ENCODE measurements at regions not wholly inside any gene's neighbourhood (a gene's known extent, or its start where the extent isn't known, plus 50 kb on each side); places are given as distances from the start of the nearest gene placed in this dataset.

DNA sequence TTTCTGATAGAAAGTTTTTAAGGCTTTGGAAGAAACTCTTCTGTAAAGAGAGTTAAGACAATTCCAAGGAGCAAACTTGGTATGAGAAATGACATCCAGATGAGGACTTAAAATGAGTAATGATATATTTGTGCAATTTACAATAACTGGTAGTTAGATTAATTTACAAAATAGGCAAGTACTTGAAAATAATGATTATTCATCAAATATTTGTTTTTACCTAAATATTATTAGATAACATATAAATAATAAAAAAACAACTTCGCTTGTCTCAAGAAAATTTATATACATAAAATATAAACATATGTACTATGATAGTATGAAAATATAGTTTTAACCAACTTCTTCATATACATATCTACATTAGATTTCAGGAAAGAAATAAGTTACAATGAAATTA lies 478.5 kb downstream of the TRIB2 start:
- TF ChIP-seq POLR2AphosphoS5 (IDR thresholded peaks at IDR 0.05; ENCODE audit: low read depth, low read length), result no peak
- TF ChIP-seq PAX5 (IDR thresholded peaks at IDR 0.05; ENCODE audit: insufficient read depth, low read length, severe bottlenecking), result no peak
- TF ChIP-seq TAF1 (IDR thresholded peaks at IDR 0.05; ENCODE audit: low read depth, low read length), result no peak
- no peak for TF ChIP-seq POLR2A (IDR thresholded peaks at IDR 0.05; ENCODE audit: low read depth, low read length)
- TF ChIP-seq POU2F2 (IDR thresholded peaks at IDR 0.05; ENCODE audit: low read depth, low read length), result no peak
- no peak for TF ChIP-seq SPI1 (IDR thresholded peaks at IDR 0.05; ENCODE audit: low read depth, low read length)
- FAIRE-seq, result no peak
- no peak for DNase-seq (ENCODE audit: insufficient read length, low spot score)

DNA sequence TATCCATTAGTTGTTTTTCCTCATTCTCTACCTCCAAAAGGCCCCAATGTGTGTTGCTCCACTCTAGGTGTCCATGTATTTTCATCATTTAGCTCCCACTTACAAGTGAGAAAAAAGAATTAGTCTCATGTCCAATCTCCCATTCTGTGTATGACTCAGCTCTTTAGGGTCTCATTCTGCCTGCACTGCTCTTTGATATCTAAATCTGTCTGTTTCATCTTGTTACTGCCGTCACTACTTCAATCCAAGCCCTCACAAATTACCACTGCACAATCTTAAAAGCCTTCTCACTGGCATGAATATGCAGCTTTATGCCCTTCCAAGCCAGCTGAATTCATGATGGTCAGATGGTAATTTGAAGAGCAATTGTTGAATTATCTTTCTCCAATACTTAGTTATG lies 480.5 kb downstream of the TRIB2 start:
- TF ChIP-seq POLR2A (IDR thresholded peaks at IDR 0.05; ENCODE audit: low read depth, low read length) (no peak), PAX5 (IDR thresholded peaks at IDR 0.05; ENCODE audit: insufficient read depth, low read length, severe bottlenecking) (no peak), POLR2AphosphoS5 (IDR thresholded peaks at IDR 0.05; ENCODE audit: low read depth, low read length) (no peak), TAF1 (IDR thresholded peaks at IDR 0.05; ENCODE audit: low read depth, low read length) (no peak), POU2F2 (IDR thresholded peaks at IDR 0.05; ENCODE audit: low read depth, low read length) (no peak), SPI1 (IDR thresholded peaks at IDR 0.05; ENCODE audit: low read depth, low read length) (no peak)
- DNase-seq (ENCODE audit: insufficient read length, low spot score) (no peak), FAIRE-seq (no peak)

GRCh38 chr2:13201924-13202323 lies 485.2 kb downstream of the TRIB2 start:
- DNase-seq (ENCODE audit: insufficient read length, low spot score) (no peak), FAIRE-seq (no peak)
- no peak for TF ChIP-seq POLR2A (IDR thresholded peaks at IDR 0.05; ENCODE audit: low read depth, low read length)
- TF ChIP-seq PAX5 (IDR thresholded peaks at IDR 0.05; ENCODE audit: insufficient read depth, low read length, severe bottlenecking), result no peak
- no peak for TF ChIP-seq SPI1 (IDR thresholded peaks at IDR 0.05; ENCODE audit: low read depth, low read length)
- TF ChIP-seq POU2F2 (IDR thresholded peaks at IDR 0.05; ENCODE audit: low read depth, low read length), result no peak
- no peak for TF ChIP-seq TAF1 (IDR thresholded peaks at IDR 0.05; ENCODE audit: low read depth, low read length)
- no peak for TF ChIP-seq POLR2AphosphoS5 (IDR thresholded peaks at IDR 0.05; ENCODE audit: low read depth, low read length)

GRCh38 chr2:13212115-13212514 lies 495.4 kb downstream of the TRIB2 start:
- DNase-seq (ENCODE audit: insufficient read length, low spot score) (no peak), FAIRE-seq (no peak)
- TF ChIP-seq POU2F2 (IDR thresholded peaks at IDR 0.05; ENCODE audit: low read depth, low read length), result no peak

- no peak for TF ChIP-seq POLR2AphosphoS5 (IDR thresholded peaks at IDR 0.05; ENCODE audit: low read depth, low read length)
- TF ChIP-seq PAX5 (IDR thresholded peaks at IDR 0.05; ENCODE audit: insufficient read depth, low read length, severe bottlenecking), result no peak
- no peak for TF ChIP-seq POU2F2 (IDR thresholded peaks at IDR 0.05; ENCODE audit: low read depth, low read length)
- no peak for TF ChIP-seq SPI1 (IDR thresholded peaks at IDR 0.05; ENCODE audit: low read depth, low read length)
- TF ChIP-seq POLR2A (IDR thresholded peaks at IDR 0.05; ENCODE audit: low read depth, low read length), result no peak
- TF ChIP-seq TAF1 (IDR thresholded peaks at IDR 0.05; ENCODE audit: low read depth, low read length), result no peak
- no peak for DNase-seq (ENCODE audit: insufficient read length, low spot score)
- FAIRE-seq, result no peak
Observed at GRCh38 chr2:13218205-13218604, 501.5 kb downstream of the TRIB2 start.

DNA sequence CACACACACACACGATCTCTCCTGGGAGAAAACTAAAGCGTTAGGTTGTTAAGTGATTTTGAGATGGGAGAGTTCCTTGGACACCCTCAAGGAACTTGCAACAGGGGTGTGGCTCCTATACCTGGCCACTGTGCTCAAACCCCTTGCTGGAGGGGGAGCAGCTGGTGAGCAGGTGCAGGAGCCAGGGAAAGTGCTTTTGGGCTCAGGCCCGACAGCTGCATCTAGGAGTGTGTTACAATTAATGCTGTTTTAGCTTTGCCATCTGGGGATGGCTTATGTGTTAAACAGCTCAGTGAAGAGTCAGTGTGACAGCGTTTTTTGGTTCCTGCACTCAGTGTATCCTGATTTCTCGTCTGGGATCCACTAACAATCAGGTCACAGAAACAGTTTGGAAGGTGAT lies 510.8 kb downstream of the TRIB2 start:
- TF ChIP-seq PAX5 (IDR thresholded peaks at IDR 0.05; ENCODE audit: insufficient read depth, low read length, severe bottlenecking), result no peak
- no peak for TF ChIP-seq SPI1 (IDR thresholded peaks at IDR 0.05; ENCODE audit: low read depth, low read length)
- no peak for TF ChIP-seq POU2F2 (IDR thresholded peaks at IDR 0.05; ENCODE audit: low read depth, low read length)
- TF ChIP-seq TAF1 (IDR thresholded peaks at IDR 0.05; ENCODE audit: low read depth, low read length), result no peak
- TF ChIP-seq POLR2A (IDR thresholded peaks at IDR 0.05; ENCODE audit: low read depth, low read length), result no peak
- DNase-seq (ENCODE audit: insufficient read length, low spot score), result no peak
- FAIRE-seq, result no peak

GRCh38 chr2:13230221-13230620 lies 513.5 kb downstream of the TRIB2 start:
- no peak for DNase-seq (ENCODE audit: insufficient read length, low spot score)
- FAIRE-seq, result no peak
- TF ChIP-seq POLR2AphosphoS5 (IDR thresholded peaks at IDR 0.05; ENCODE audit: low read depth, low read length) (no peak), SPI1 (IDR thresholded peaks at IDR 0.05; ENCODE audit: low read depth, low read length) (no peak), PAX5 (IDR thresholded peaks at IDR 0.05; ENCODE audit: insufficient read depth, low read length, severe bottlenecking) (no peak), TAF1 (IDR thresholded peaks at IDR 0.05; ENCODE audit: low read depth, low read length) (no peak), POLR2A (IDR thresholded peaks at IDR 0.05; ENCODE audit: low read depth, low read length) (no peak), POU2F2 (IDR thresholded peaks at IDR 0.05; ENCODE audit: low read depth, low read length) (no peak)

DNA sequence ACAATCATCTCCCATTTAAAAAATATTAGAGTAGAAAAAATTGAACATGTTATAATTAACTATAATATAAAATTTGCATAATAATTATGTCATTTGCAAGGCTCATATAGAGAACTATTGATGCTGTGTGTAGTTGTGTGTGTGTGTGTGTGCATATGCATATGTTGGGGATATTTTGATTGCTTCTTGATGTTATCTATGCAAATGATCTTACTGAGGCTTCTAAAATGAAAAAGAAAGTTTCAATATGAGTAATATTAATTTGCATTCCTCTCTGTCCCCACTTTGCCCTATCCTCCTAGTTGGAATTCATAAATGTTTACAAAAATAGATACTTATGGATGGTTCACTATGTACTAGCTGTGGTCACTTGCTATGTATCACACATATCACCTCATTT lies 523.3 kb downstream of the TRIB2 start:
- DNase-seq (ENCODE audit: insufficient read length, low spot score) (no peak), FAIRE-seq (no peak)
- TF ChIP-seq PAX5 (IDR thresholded peaks at IDR 0.05; ENCODE audit: insufficient read depth, low read length, severe bottlenecking) (no peak), POU2F2 (IDR thresholded peaks at IDR 0.05; ENCODE audit: low read depth, low read length) (0 out of 2 replicates have a peak, but pooled peaks have one; percentile 48), POLR2AphosphoS5 (IDR thresholded peaks at IDR 0.05; ENCODE audit: low read depth, low read length) (no peak)

DNA sequence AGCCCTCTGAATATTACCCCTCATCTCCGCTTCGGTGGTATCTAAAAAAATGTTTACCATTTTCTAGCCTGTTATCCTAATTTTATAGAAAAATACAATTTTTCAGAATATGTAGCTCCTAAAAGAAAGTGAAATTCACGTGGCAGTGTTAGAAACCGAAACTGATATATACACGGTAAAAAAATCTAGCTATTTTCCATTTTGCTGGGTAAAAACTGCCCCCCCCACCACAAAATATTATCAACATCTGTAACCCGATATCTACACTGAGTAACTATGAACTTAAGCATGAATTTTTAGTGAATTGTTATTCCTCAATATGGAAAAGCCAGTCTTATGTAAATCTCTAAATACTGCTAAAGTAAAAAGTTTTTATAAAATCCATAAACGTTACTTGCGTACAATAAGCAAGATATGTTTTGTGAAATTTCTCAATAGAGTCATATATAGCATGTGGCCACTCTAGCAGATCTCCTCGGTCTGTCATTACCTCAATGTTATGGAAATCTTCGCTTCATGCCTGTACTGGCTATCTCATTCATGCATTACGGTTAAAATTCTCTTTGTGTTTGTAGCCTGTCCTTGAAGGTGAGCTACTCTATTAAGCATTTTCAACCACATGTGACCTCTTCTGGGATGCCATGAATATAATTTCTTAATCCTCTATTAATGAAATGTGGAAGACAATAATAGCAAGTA lies 524.2 kb downstream of the TRIB2 start:
- no peak for FAIRE-seq
- TF ChIP-seq POLR2AphosphoS5 (IDR thresholded peaks at IDR 0.05; ENCODE audit: low read depth, low read length), result no peak
- no peak for TF ChIP-seq SPI1 (IDR thresholded peaks at IDR 0.05; ENCODE audit: low read depth, low read length)
- no peak for TF ChIP-seq TAF1 (IDR thresholded peaks at IDR 0.05; ENCODE audit: low read depth, low read length)
- TF ChIP-seq POLR2A (IDR thresholded peaks at IDR 0.05; ENCODE audit: low read depth, low read length), result no peak
- TF ChIP-seq PAX5 (IDR thresholded peaks at IDR 0.05; ENCODE audit: insufficient read depth, low read length, severe bottlenecking), result no peak
- TF ChIP-seq POU2F2 (IDR thresholded peaks at IDR 0.05; ENCODE audit: low read depth, low read length), result no peak
- DNase-seq (ENCODE audit: insufficient read length, low spot score), result no peak

DNA sequence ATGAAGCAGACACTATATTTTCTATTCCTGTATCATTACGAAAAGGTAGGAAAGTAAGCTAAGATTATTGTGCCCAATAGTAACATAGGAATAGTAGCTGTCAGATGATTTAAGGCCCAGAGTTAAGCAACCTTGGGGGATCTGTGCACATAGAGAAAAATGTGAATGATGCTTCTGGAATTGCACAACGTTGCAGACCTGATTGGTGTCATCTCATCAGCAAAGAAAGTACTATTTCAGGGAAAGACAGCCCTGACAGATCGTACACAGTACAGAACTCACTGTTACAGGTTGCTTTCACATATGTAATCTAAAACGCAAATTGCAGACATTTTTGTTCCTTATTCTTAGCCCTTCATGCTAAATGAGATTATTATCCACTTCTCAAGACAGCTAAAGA lies 535.9 kb downstream of the TRIB2 start:
- TF ChIP-seq POLR2A (IDR thresholded peaks at IDR 0.05; ENCODE audit: low read depth, low read length), result no peak
- DNase-seq (ENCODE audit: insufficient read length, low spot score), result no peak
- FAIRE-seq, result no peak
